K562 (cell line): ENCODE measurements at regions not wholly inside any gene's neighbourhood (a gene's known extent, or its start where the extent isn't known, plus 50 kb on each side); places are given as distances from the start of the nearest gene placed in this dataset.

Experiments
- ATAC-seq: fragments of 200-7000 bp; cut with Tn5 transposase; 3 replicates; pipeline ENCODE4 v1.9.1; 2020; ENCODE audit warnings: moderate library complexity
- BruUV-seq: library from RNA; stranded (reverse); fragments of 400-500 nt; replicated peaks from 2 replicates; lab custom pipeline; 2021; lab: Mats Ljungman, UMichigan
- CTCF ChIA-PET: fragments of 300-600 bp; formaldehyde crosslinking; extraction: SDS; loops from one replicate; lab custom pipeline; 2021; ENCODE audit warnings: low intra/inter-chr PET ratio; lab: Yijun Ruan, JAX
- POLR2A ChIA-PET: fragments of 300-600, 350-650 bp; sonication (Branson Sonifier 250); formaldehyde crosslinking; extraction: SDS; loops from one replicate; lab custom pipeline; 2021; ENCODE audit warnings: antibody characterized with exemption, inconsistent platforms; lab: Yijun Ruan, JAX
- DNase-seq, 4 experiments: peaks; one replicate each; pipeline versions ENCODE4 v3.0.0 to v3.0.0-alpha.2; 2011 to 2018; ENCODE audit warnings: low spot score in 3 of 4, mixed read lengths in 3 of 4; ENCODE audit errors: extremely low read depth in 1 of 4
- FAIRE-seq: peaks from 2 replicates; lab custom pipeline; 2011; peaks lifted over from hg19 to GRCh38; lab: Jason Lieb, UNC
- H2AFZ ChIP-seq: 2 replicates; pipeline ENCODE4 v1.6.0; 2011; ENCODE audit warnings: low read depth, low read length, control low read depth, inconsistent platforms
- H3K27ac ChIP-seq: fragments of 200-600 bp; 3 replicates; pipeline ENCODE4 v1.8.0; 2011; ENCODE audit warnings: low read depth, mild to moderate bottlenecking, control low read depth, inconsistent platforms, low read length, moderate library complexity, mixed read lengths; ENCODE audit errors: extremely low read depth
- H3K27me3 ChIP-seq, 2 experiments: fragments of 300-600 bp in 1 of 2; 2 replicates in 1 of 2; 3 replicates in 1 of 2; pipeline versions ENCODE4 v1.6.0 to v1.8.0; 2011; ENCODE audit warnings: inconsistent platforms in 2 of 2, low read length in 2 of 2, mild to moderate bottlenecking in 1 of 2, mixed read lengths in 1 of 2, moderate library complexity in 1 of 2; ENCODE audit not compliant: control insufficient read depth in 2 of 2, insufficient read depth in 2 of 2
- H3K36me3 ChIP-seq: fragments of 300-600 bp; 3 replicates; pipeline ENCODE4 v1.8.0; 2011; ENCODE audit warnings: mild to moderate bottlenecking, low read length, inconsistent platforms; ENCODE audit not compliant: control insufficient read depth, insufficient read depth
- H3K4me1 ChIP-seq, 2 experiments: fragments of 200-600 bp in 1 of 2; replicated peaks in 1 of 2; 2 replicates in 1 of 2; 3 replicates in 1 of 2; pipeline versions ENCODE4 v1.5.1 to v1.8.0; 2011; ENCODE audit warnings: inconsistent platforms in 2 of 2, low read length in 2 of 2, mild to moderate bottlenecking in 1 of 2, mixed read lengths in 1 of 2, moderate library complexity in 1 of 2; ENCODE audit not compliant: control insufficient read depth in 2 of 2, insufficient read depth in 2 of 2
- H3K4me2 ChIP-seq: 2 replicates; pipeline ENCODE4 v1.6.1; 2011; ENCODE audit warnings: low read length, control low read depth, inconsistent platforms, mixed read lengths; ENCODE audit not compliant: insufficient read depth
- H3K4me3 ChIP-seq: fragments of 200-600 bp; sonication (generic), shearing (Covaris generic); 2 replicates; pipeline ENCODE4 v1.5.1; 2016; ENCODE audit warnings: control low read depth, inconsistent platforms
- H3K79me2 ChIP-seq: fragments of 200-600 bp; 3 replicates; pipeline ENCODE4 v1.8.0; 2011; ENCODE audit warnings: low read length, inconsistent platforms; ENCODE audit not compliant: control insufficient read depth, insufficient read depth
- H3K9ac ChIP-seq, 2 experiments: 2 replicates each; pipeline versions ENCODE4 v1.6.0 to v1.6.1; 2011; ENCODE audit warnings: low read depth in 2 of 2, low read length in 2 of 2, control low read depth in 1 of 2, inconsistent platforms in 1 of 2, mild to moderate bottlenecking in 1 of 2, mixed read lengths in 1 of 2; ENCODE audit not compliant: insufficient read depth in 1 of 2
- H3K9me1 ChIP-seq: one replicate; pipeline ENCODE4 v1.6.0; 2011; ENCODE audit warnings: inconsistent platforms, mild to moderate bottlenecking, low read length, moderate library complexity; ENCODE audit not compliant: control insufficient read depth, insufficient read depth
- H3K9me3 ChIP-seq: replicated peaks from 2 replicates; pipeline ENCODE4 v1.5.1; 2011; ENCODE audit warnings: low read depth, low read length, inconsistent platforms; ENCODE audit not compliant: control insufficient read depth, insufficient read depth
- H4K20me1 ChIP-seq: replicated peaks from 2 replicates; pipeline ENCODE4 v1.6.1; 2011; ENCODE audit warnings: low read length, inconsistent platforms, mixed read lengths; ENCODE audit not compliant: control insufficient read depth, insufficient read depth
- CREB1 ChIP-seq, 2 experiments: sonication (generic) in 1 of 2; formaldehyde crosslinking in 1 of 2; IDR thresholded peaks; 2 replicates each; pipeline versions ENCODE4 v1.6.1 to v1.8.0; 2012 to 2022; ENCODE audit warnings: inconsistent platforms in 1 of 2, mild to moderate bottlenecking in 1 of 2, missing genetic modification reagents in 1 of 2, moderate library complexity in 1 of 2
- DACH1 ChIP-seq: fragments of 450-650 bp; IDR thresholded peaks from 2 replicates; pipeline ENCODE4 v1.6.1; 2018; ENCODE audit not compliant: partially characterized antibody
- FOS ChIP-seq: IDR thresholded peaks from 3 replicates; pipeline ENCODE4 v1.6.1; 2011; ENCODE audit not compliant: insufficient read length; ENCODE audit errors: extremely low read depth
- FOXA3 ChIP-seq, 2 experiments: fragments of 450-650 bp in 1 of 2; sonication (generic) in 1 of 2; formaldehyde crosslinking; IDR thresholded peaks in 1 of 2; conservative IDR thresholded peaks in 1 of 2; 2 replicates each; pipeline versions ENCODE4 v1.4.0 to v1.8.0; 2020 to 2022; ENCODE audit warnings: mild to moderate bottlenecking in 2 of 2, missing genetic modification reagents in 1 of 2
- KAT7 ChIP-seq: sonication (generic); formaldehyde crosslinking; IDR thresholded peaks from 2 replicates; pipeline ENCODE4 v1.8.0; 2022; ENCODE audit warnings: missing genetic modification reagents, mild to moderate bottlenecking, borderline replicate concordance
- L3MBTL2 ChIP-seq: fragments of 450-650 bp; IDR thresholded peaks from 2 replicates; pipeline ENCODE4 v1.6.1; 2016; ENCODE audit warnings: mild to moderate bottlenecking, moderate library complexity
- PURB ChIP-seq: sonication (generic); formaldehyde crosslinking; IDR thresholded peaks from 2 replicates; pipeline ENCODE4 v1.9.0; 2021; ENCODE audit warnings: low read depth, mild to moderate bottlenecking, missing genetic modification reagents
- RNF2 ChIP-seq: sonication (generic); IDR thresholded peaks from 2 replicates; pipeline ENCODE4 v1.6.1; 2016
- SMAD3 ChIP-seq: fragments of 450-650 bp; formaldehyde crosslinking; conservative IDR thresholded peaks from 2 replicates; pipeline ENCODE4 v1.4.0; 2020; ENCODE audit warnings: mild to moderate bottlenecking
- SRSF7 ChIP-seq: fragments of 200-400 bp; formaldehyde crosslinking; optimal IDR thresholded peaks from 2 replicates; pipeline ENCODE3; 2017; ENCODE audit warnings: mild to moderate bottlenecking, low read depth, low read length
- TBP ChIP-seq: optimal IDR thresholded peaks from 2 replicates; pipeline ENCODE3; 2011; ENCODE audit warnings: low read depth, low read length, improper control_type of control experiment
- ZHX1 ChIP-seq: fragments of 150-350 bp; conservative IDR thresholded peaks from 2 replicates; pipeline ENCODE4 v1.6.1; 2014; ENCODE audit warnings: low read length
- ZNF398 ChIP-seq: fragments of 250-450 bp; sonication (Bioruptor Pico); IDR thresholded peaks from 2 replicates; pipeline ENCODE4 v1.8.0; 2021; ENCODE audit warnings: moderate library complexity, mild to moderate bottlenecking, inconsistent platforms
- ZNF436 ChIP-seq: fragments of 250-450, 450-650 bp; sonication (Bioruptor Pico); formaldehyde crosslinking; IDR thresholded peaks from 2 replicates; pipeline ENCODE4 v1.7.0; 2020; ENCODE audit warnings: mild to moderate bottlenecking
- ZNF583 ChIP-seq: fragments of 250-450 bp; sonication (Bioruptor Pico); IDR thresholded peaks from 2 replicates; pipeline ENCODE4 v1.4.0; 2020
- WGBS: fragments of 100-300 bp; shearing (Covaris generic); methylation state at CpG from one replicate; pipeline ENCODE4 v1.1.6; 2016; ENCODE audit warnings: low coverage, mixed read lengths; ENCODE audit not compliant: insufficient coverage; ENCODE audit errors: missing lambda C conversion rate; 5-methylcytosine and 5-hydroxymethylcytosine counted together
- in situ Hi-C: fragments of 300-500 bp; cut with MboI; formaldehyde crosslinking; loops from 4 replicates; pipeline ENCODE4 v1.15.0; 2018; ENCODE audit warnings: inconsistent platforms, mixed read lengths
- intact Hi-C: fragments of 100-400 bp; cut with micrococcal nuclease; formaldehyde crosslinking; loops from 2 replicates; pipeline ENCODE4 v1.14.2; 2022

- intact Hi-C loops = no loop called here
- no peaks in the 10 kb centered on the region for H3K27me3 ChIP-seq
- ATAC-seq = no peak
- H3K4me2 ChIP-seq = no peak overlapping the region
- TF ChIP-seq ZHX1 = no peak
- TF ChIP-seq RNF2 = no peak
- TF ChIP-seq SRSF7 = no peak
- no peak for TF ChIP-seq DACH1
- TF ChIP-seq FOS = no peak
- no peak for TF ChIP-seq ZNF398 (CRISPR knock-in tag)
- no peak for TF ChIP-seq PURB
- TF ChIP-seq TBP = no peak
- TF ChIP-seq KAT7 = no peak
- TF ChIP-seq CREB1 (IDR thresholded peaks at IDR 0.05) = no peak
- TF ChIP-seq CREB1 (CRISPR knock-in tag; IDR thresholded peaks at IDR 0.05) = no peak
- TF ChIP-seq L3MBTL2 = no peak
- TF ChIP-seq FOXA3 (CRISPR knock-in tag; conservative IDR thresholded peaks at IDR 0.05 in 1 of 2, IDR thresholded peaks at IDR 0.05 in 1 of 2) = no peak
- no peak for TF ChIP-seq ZNF583 (CRISPR knock-in tag)
- no peak for TF ChIP-seq ZNF436 (CRISPR knock-in tag)
- no peak for TF ChIP-seq SMAD3
- H3K36me3 ChIP-seq = no peaks in the 10 kb centered on the region
- H3K79me2 ChIP-seq = no peaks in the 10 kb centered on the region
- DNase-seq = no peak
- ChIA-PET POLR2A (interaction anchor here (0.8 kb wide), 1 partner anchor 616 kb away, joined by 3 read pairs; no protein-coding TSS in a partner anchor), CTCF (no interaction called here)
- H2AFZ ChIP-seq = no peak overlapping the region
- WGBS = 0% methylated on average over 2 of the region's 2 CpGs
- FAIRE-seq = no peak
- H3K9ac ChIP-seq = no peak overlapping the region
- H3K9me1 ChIP-seq = no peaks in the 10 kb centered on the region
- H4K20me1 ChIP-seq = no peaks in the 10 kb centered on the region
- H3K9me3 ChIP-seq = no peaks in the 10 kb centered on the region
- no peak overlapping the region for H3K4me3 ChIP-seq
- in situ Hi-C loops = no loop called here
- H3K27ac ChIP-seq = no peak overlapping the region
- BruUV-seq = no TSS peak
- no peaks in the 10 kb centered on the region for H3K4me1 ChIP-seq
These were observed 1162.4 kb upstream of the NRXN1 start for GRCh38 chr2:52194342-52194741.
